CD1c-positive myeloid dendritic cell (primary cell): ENCODE measurements at regions not wholly inside any gene's neighbourhood (a gene's known extent, or its start where the extent isn't known, plus 50 kb on each side); places are given as distances from the start of the nearest gene placed in this dataset.
"Not testable (repeated sequence)": the region's sequence is repeated elsewhere in the genome, so short reads cannot be mapped to it uniquely, and the experiment has no call there.

Source experiments
- DNase-seq: peaks from one replicate; pipeline ENCODE4 v3.0.0-alpha.2; 2016; ENCODE audit errors: extremely low spot score

GRCh38 chr7:82624965-82625364 is 181.4 kb upstream of the CACNA2D1 start:
- no peak for DNase-seq

DNA sequence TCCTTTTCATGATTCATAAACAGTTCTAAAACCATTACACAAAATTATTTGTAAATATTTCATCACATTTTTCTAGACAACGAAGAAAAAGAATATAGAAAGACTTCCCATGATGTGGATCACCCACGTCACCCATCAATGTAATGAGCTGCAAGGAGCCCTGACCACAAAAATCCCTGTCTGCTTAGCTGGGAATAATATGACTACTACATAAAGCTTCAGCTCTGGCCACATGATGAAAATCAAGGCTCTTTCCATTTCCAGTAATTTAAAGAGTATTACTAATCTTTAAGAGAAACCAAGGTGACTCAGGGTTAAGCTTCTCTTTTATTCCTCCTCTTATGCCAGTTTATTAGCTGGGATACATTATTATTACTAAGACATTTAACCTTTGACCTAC is 180.8 kb upstream of the CACNA2D1 start:
- peak; percentile 16 for DNase-seq

DNA sequence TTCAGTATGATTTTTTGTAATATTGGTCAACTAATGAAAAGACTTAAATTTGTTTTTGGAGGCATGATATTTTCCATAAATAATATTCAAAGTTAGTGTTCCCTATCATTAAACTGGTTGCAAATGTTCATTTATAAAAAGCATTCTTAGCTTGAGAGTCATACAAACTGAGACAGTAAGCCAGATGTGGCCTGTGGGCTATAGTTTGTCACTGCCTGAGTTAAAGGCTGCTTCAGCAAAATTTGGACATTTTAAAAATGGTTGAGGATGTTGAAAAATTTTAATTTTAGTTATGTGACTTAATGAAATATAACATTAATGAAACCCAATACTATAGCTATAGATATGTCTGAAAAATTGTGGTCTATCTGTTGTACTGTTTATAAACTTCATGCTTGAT is 180.2 kb upstream of the CACNA2D1 start:
- no peak for DNase-seq

- DNase-seq = no peak
Observed at GRCh38 chr7:82617156-82617555, 173.6 kb upstream of the CACNA2D1 start.

- DNase-seq = peak; percentile 91
Observed at GRCh38 chr7:82616059-82616728, 172.6 kb upstream of the CACNA2D1 start.

DNA sequence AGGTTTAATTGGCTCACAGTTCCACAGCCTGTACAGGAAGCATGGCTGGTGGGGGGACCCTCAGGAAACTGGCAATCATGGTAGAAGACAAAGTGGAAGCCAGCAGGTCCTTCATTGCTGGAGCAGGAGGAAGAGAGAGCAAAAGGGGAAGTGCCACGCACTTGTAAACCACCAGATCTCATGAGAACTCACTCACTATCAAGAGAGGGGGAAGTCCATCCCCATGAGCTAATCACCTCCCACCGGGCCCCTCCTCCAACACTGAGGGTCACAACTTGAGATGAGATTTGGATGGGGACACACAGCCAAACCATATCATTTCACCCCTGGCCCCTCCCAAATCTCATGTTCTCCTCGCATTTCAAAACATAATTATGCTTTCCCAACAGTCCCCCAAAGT is 171.9 kb upstream of the CACNA2D1 start:
- peak; percentile 87 for DNase-seq

DNA sequence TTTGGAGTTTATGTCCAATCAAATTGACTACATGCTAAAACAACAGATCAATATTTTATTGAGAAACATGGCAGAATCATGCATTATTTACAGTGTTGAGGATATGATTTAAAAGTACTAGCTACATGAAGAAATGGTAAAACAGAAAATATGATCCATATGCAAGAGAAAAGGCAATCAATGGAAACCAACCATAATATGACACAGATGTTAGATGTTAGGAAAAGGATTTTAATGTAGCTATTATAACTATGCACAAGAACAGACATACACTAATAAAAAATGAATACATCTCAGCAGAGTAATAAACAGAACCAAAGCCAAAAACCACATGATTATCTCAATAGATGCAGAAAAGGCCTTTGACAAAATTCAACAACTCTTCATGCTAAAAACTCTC is 166.2 kb upstream of the CACNA2D1 start:
- no peak for DNase-seq

GRCh38 chr7:82605247-82605864 is 161.8 kb upstream of the CACNA2D1 start:
- DNase-seq = peak; percentile 62

DNA sequence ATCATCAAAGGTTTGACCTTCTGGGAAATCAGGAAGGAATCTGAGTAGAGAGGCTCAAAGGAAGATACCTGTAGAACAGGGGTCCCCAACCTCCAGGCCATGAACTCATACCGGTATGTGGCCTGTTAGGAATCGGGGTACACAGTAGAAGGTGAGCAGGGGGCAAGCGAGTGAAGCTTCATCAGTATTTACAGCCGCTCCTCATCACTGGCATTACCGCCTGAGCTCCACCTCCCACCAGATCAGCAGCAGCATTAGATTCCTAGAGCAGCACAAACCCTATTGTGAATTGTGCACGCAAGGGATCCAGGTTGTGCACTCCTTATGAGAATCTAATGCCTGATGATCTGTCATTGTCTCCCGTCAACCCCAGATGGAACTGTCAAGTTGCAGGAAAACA is 158.5 kb upstream of the CACNA2D1 start:
- no peak for DNase-seq

GRCh38 chr7:82600531-82600930 is 157.0 kb upstream of the CACNA2D1 start:
- no peak for DNase-seq

GRCh38 chr7:82599895-82600294 is 156.3 kb upstream of the CACNA2D1 start:
- no peak for DNase-seq

- no peak for DNase-seq
Observed at GRCh38 chr7:82598958-82599357, 155.4 kb upstream of the CACNA2D1 start.

GRCh38 chr7:82595795-82596194 is 152.2 kb upstream of the CACNA2D1 start:
- peak; percentile 16 for DNase-seq

- DNase-seq = no peak
Observed at GRCh38 chr7:82595176-82595575, 151.6 kb upstream of the CACNA2D1 start.

GRCh38 chr7:82594665-82595064 is 151.1 kb upstream of the CACNA2D1 start:
- DNase-seq = no peak

DNA sequence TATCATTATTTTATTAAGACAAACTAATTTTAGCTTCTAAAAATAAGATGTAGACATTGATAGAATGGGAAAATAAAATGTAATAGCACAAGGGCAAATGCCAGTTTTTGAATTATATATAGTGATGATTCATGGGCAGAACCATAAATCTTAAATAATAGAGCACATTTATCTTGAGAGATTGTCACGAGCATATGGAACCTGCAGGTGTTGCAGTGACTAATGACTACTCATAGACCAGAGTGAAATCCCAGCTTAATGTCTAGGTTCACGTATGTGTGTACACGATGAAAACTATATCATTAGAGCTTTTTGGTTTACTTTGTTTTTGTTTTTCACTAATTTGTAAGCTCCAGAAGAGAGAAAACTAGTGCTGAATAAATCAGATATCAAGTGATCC is 150.2 kb upstream of the CACNA2D1 start:
- no peak for DNase-seq

DNA sequence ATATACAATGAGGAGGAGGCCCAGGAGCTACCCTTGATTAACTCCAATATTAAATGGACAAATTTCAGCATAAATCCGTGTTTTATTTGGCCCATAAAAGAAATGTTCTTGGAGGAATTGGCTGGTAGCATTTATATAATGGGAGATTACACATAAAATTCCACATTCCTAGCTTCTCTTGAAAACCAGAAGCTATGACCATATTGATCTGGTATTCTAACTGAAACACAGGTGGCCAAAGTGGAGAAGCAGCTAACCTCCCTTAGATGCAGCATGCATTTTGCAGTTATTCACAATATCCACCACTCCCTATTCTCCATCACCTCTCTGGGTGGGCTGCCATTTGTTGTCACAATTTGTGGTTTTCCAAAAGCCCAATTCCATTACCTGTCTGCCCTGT is 148.8 kb upstream of the CACNA2D1 start:
- no peak for DNase-seq

GRCh38 chr7:82579047-82579446 is 135.5 kb upstream of the CACNA2D1 start:
- DNase-seq = no peak

- DNase-seq = no peak
Observed at GRCh38 chr7:82578430-82578829, 134.9 kb upstream of the CACNA2D1 start.

DNA sequence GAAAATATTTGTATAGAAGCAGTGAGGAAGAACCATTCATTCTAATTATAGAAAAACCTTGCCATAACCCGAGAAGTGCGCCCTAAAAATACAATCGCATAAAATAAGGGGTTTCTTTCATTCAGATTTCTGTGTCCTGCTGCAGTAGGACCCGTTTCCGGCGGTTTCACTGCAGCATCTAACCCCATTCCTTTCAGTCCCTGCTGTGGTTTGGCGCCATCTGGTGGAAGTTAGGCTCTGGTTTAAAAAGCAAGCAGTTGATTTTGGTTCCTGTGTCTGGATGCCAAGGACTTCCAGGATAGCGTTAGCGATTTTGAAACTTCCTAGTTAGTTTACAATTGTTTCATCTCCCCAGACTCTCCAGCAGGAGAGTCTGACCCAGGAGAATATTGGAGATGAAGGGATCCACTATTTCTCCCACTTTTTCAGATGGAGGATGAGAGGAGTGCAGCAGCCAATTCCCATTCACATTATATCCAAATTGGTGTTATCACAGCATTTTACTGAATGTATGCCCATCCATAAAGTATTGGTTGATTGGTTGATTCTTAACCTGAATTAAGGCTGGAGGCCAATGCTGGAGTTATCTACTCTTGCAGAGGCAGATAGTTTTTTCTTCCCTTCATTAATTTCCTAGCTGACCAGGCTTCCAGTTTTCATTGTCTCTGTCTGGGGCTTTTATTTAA is 128.8 kb upstream of the CACNA2D1 start:
- peak; percentile 80 for DNase-seq

- DNase-seq = not testable (repeated sequence)
Observed at GRCh38 chr7:82571047-82571446, 127.5 kb upstream of the CACNA2D1 start.

- DNase-seq = no peak
Observed at GRCh38 chr7:82567841-82568240, 124.3 kb upstream of the CACNA2D1 start.

DNA sequence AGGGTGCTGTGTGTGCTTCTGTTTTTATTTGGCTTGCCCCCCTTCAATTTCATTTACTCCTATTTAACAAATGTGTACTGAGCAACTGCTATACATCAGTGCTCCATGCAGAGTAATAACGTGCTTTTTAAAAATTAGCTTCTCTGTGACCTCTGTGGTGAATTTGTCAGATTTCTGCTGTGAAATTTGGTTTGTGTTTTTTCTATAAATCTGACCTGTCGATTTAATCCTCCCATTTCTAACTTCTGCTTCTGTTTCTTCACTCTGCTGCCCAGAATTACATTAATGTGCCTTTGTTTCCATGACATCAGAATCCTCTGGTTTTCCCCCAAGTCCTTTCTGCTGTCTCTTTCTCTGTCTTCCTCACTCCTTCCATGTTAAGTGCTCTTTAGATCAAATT is 123.8 kb upstream of the CACNA2D1 start:
- DNase-seq = no peak
